RWPE1 (cell line): ENCODE measurements at regions not wholly inside any gene's neighbourhood (a gene's known extent, or its start where the extent isn't known, plus 50 kb on each side); places are given as distances from the start of the nearest gene placed in this dataset.

Experiments used
- CTCF ChIA-PET: fragments of 350-600 bp; sonication (Branson Sonifier 250); formaldehyde crosslinking; extraction: SDS; loops from one replicate; lab custom pipeline; 2021; lab: Yijun Ruan, JAX
- POLR2A ChIA-PET: fragments of 400-600 bp; formaldehyde crosslinking; extraction: SDS; loops from one replicate; lab custom pipeline; 2020; ENCODE audit warnings: antibody characterized with exemption; ENCODE audit not compliant: low non-redundant PET; lab: Yijun Ruan, JAX
- DNase-seq: peaks from one replicate; pipeline ENCODE4 v3.0.0; 2012; ENCODE audit warnings: low spot score
- H3K27ac ChIP-seq: fragments of 450-650 bp; 2 replicates; pipeline ENCODE4 v1.5.1; 2017
- TF ChIP-seq, protein P1 (sequence below): fragments of 450-650 bp; conservative IDR thresholded peaks from 2 replicates; pipeline ENCODE4 v1.5.1; 2017; ENCODE audit warnings: low read depth, mild to moderate bottlenecking

DNA sequence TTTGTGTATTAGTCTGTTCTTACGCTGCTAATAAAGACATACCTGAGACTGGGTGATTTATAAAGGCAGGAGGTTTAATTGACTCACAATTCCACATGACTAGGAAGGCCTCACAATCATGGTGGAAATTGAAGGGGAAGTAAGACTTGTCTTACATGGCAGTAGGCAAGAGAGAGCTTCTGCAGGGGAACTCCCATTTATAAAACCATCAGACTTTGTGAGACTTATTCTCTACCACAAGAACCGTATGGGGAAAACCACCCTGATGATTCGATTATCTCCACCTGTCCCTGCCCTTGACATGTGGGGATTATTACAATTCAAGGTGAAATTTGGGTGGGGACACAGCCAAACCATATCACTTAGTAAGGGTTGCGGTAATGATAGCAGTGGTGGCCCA lies 833.1 kb downstream of the FLRT2 start:
- DNase-seq = no peak
- POLR2A ChIA-PET = no interaction called here
- CTCF ChIA-PET = no interaction called here
- TF ChIP-seq, protein P1, sequence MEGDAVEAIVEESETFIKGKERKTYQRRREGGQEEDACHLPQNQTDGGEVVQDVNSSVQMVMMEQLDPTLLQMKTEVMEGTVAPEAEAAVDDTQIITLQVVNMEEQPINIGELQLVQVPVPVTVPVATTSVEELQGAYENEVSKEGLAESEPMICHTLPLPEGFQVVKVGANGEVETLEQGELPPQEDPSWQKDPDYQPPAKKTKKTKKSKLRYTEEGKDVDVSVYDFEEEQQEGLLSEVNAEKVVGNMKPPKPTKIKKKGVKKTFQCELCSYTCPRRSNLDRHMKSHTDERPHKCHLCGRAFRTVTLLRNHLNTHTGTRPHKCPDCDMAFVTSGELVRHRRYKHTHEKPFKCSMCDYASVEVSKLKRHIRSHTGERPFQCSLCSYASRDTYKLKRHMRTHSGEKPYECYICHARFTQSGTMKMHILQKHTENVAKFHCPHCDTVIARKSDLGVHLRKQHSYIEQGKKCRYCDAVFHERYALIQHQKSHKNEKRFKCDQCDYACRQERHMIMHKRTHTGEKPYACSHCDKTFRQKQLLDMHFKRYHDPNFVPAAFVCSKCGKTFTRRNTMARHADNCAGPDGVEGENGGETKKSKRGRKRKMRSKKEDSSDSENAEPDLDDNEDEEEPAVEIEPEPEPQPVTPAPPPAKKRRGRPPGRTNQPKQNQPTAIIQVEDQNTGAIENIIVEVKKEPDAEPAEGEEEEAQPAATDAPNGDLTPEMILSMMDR = no peak
- no peak overlapping the region for H3K27ac ChIP-seq

DNA sequence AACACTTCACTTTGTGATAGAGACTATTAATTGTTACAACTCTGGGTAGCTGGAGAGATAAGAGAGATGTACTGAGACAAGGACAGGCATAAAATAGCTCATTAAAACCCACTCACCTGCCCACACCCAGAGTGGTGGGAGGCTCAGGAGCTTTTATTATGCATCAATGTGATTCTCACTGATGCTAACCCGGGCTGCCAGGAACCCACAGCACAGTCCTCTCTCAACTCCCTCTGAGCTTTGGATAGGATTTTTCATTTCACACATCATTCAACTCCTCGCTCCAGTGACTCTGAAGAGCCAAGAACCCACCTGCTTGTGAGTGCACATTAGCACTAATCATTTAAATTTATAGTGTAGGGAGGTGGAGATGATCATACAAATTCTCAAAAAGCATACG lies 827.9 kb downstream of the FLRT2 start:
- DNase-seq = no peak
- ChIA-PET POLR2A (no interaction called here), CTCF (interaction anchor here (0.8 kb wide), 1 partner anchor 202 kb away, joined by 4 read pairs; no protein-coding TSS in a partner anchor)
- TF ChIP-seq, protein P1 = no peak
- H3K27ac ChIP-seq = no peak overlapping the region

DNA sequence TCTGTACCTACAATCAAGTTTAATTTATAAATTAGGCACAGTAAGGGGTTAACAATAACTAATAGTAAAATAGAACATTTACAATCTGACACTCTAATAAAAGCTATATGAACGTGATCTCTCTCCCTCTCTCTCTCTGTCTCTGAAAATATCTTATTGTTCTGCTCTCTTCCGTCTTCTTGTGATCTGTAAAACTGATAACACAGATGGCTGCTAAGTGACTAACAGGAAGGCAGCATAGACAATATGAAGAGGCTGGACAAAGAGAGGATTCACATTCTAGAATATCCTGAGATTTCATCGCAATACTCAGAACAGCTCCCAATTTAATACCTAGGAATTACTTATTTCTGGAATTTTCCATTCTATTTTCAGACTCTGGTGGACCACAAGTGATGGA lies 827.2 kb downstream of the FLRT2 start:
- H3K27ac ChIP-seq = no peak overlapping the region
- ChIA-PET POLR2A (no interaction called here), CTCF (no interaction called here)
- DNase-seq = no peak
- TF ChIP-seq, protein P1 = no peak

DNA sequence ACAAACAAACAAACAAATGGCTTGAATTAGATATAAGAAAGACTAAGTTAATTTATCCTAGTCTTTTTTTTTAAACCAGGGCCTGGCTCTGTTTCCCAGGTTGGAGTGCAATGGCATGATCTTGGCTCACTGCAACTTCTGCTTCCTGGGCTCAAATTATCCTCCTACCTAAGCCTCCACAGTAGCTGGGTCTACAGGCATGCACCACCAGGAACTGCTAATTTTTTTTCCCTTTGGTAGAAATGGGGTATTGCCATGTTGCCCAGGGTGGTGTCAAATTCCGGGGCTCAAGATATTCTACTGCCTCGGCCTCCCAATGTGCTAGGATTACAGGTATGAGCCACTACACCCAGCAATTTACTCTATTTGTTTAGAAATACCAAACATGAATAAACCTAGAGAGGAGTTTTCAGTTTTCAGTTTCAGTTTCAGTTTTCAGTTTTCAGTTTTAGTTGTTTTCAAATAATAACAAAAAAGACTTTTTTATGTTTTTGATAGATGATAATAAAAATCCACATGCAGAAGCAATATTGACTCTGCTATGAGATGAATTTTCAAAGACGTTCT lies 817.0 kb downstream of the FLRT2 start:
- TF ChIP-seq, protein P1 = no peak
- POLR2A ChIA-PET = no interaction called here
- H3K27ac ChIP-seq = no peak overlapping the region
- CTCF ChIA-PET = no interaction called here
- DNase-seq = no peak

DNA sequence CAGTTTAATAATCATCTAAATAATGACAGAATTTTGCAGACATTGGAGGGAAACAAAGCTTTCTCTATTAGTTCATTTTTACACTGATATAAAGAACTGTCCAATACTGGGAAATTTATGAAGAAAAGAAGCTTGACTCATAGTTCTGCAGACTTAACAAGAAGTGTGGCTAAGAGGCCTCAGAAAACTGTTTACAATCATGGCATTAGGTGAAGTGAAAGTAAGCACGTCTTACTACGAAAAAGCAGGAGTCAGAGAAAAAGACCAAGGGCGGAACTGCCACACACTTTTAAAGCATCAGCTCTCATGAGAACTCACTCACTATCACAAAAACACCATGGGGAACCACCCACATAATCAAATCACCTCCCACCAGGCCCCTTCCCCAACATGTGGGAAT lies 804.4 kb downstream of the FLRT2 start:
- ChIA-PET POLR2A (no interaction called here), CTCF (no interaction called here)
- no peak for DNase-seq
- H3K27ac ChIP-seq = no peak overlapping the region
- TF ChIP-seq, protein P1 = no peak

DNA sequence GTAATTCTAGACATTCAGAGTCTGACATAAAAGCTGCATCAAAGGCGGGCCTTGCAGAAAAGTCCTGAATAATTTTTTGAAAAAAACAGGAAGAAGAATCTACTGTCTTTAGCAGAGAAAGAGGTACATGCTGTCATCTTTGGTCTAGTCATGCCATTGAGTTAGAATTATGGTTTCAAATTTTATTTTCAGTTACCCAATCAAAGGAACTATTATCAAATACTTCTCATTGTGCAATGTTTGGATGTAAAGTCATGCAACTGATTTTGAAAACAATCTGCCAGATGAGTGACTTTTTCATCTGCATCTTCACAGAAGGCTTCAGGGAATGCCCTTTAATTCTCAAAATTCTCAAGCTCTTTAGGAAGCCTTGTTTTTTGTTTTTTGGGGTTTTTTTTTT lies 803.5 kb downstream of the FLRT2 start:
- H3K27ac ChIP-seq = no peak overlapping the region
- POLR2A ChIA-PET = no interaction called here
- TF ChIP-seq, protein P1 = no peak
- CTCF ChIA-PET = no interaction called here
- DNase-seq = no peak
